C4-2B (cell line): ENCODE measurements at regions not wholly inside any gene's neighbourhood (a gene's known extent, or its start where the extent isn't known, plus 50 kb on each side); places are given as distances from the start of the nearest gene placed in this dataset.

Source experiments
- ZFX ChIP-seq: fragments of 450-650 bp; IDR thresholded peaks from 2 replicates; pipeline ENCODE4 v1.6.1; 2017
- TF ChIP-seq, protein P1 (sequence below): fragments of 450-650 bp; conservative IDR thresholded peaks from 2 replicates; pipeline ENCODE4 v1.5.1; 2017; ENCODE audit warnings: mild to moderate bottlenecking

DNA sequence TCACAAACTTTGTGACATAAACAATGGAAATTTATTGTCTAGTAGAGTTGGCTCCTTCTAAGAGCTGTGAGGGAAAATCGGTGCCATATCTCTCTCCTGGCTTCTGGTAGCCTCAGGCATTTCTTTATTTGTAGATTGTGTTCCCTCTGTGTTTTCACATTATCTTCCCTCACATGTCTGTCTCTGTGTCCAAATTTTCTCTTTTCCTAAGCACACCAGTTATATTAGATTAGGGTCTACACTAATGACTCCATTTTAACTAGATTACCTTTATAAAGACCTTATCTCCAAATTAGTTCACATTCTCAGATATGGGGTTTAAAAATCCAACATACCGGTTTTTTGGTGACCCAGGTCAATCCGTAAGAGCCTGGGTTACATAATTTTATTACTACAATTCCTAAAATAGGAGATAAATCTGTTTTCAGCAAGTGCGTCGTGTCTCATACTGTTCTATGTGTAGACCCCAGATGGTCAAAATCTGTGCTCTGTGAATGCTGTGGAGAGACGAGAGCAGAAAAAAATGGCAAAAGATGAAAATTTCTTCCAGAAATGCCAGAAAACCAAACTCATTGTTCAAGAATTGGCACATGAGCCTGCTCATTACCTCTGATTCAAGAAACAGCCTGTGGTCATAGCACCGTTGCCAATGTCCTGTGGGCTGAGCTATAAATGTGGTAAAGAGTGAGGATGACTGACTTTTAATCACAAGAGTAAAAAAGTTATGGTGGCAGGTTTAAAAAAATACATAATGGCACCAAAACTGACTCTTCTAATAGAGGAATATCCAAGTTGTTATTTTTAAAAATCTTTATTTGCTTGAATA, 574.7 kb downstream of the PCDH7 start:
- TF ChIP-seq, protein P1, sequence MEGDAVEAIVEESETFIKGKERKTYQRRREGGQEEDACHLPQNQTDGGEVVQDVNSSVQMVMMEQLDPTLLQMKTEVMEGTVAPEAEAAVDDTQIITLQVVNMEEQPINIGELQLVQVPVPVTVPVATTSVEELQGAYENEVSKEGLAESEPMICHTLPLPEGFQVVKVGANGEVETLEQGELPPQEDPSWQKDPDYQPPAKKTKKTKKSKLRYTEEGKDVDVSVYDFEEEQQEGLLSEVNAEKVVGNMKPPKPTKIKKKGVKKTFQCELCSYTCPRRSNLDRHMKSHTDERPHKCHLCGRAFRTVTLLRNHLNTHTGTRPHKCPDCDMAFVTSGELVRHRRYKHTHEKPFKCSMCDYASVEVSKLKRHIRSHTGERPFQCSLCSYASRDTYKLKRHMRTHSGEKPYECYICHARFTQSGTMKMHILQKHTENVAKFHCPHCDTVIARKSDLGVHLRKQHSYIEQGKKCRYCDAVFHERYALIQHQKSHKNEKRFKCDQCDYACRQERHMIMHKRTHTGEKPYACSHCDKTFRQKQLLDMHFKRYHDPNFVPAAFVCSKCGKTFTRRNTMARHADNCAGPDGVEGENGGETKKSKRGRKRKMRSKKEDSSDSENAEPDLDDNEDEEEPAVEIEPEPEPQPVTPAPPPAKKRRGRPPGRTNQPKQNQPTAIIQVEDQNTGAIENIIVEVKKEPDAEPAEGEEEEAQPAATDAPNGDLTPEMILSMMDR: no peak
- TF ChIP-seq ZFX: no peak
